Lower lobe of right lung (tissue), 2 donors: ENCODE measurements at regions not wholly inside any gene's neighbourhood (a gene's known extent, or its start where the extent isn't known, plus 50 kb on each side); places are given as distances from the start of the nearest gene placed in this dataset.

Experiments used
- ATAC-seq, 2 donors: fragments of 200-7000 bp; cut with Tn5 transposase; one replicate each; pipeline ENCODE4 v1.9.1; 2020 to 2022; ENCODE audit warnings: mild to moderate bottlenecking in 2 of 2, moderate library complexity in 2 of 2
- DNase-seq: peaks from one replicate; pipeline ENCODE4 v3.0.0-alpha.2; 2020
- H3K27ac ChIP-seq: fragments of 200-600 bp; one replicate; pipeline ENCODE4 v1.8.0; 2022
- H3K27me3 ChIP-seq: fragments of 200-600 bp; one replicate; pipeline ENCODE4 v1.8.0; 2022; ENCODE audit warnings: low read depth
- H3K36me3 ChIP-seq: fragments of 200-600 bp; one replicate; pipeline ENCODE4 v1.8.0; 2022; ENCODE audit warnings: mild to moderate bottlenecking
- H3K4me1 ChIP-seq: fragments of 200-600 bp; one replicate; pipeline ENCODE4 v1.8.0; 2022
- H3K4me3 ChIP-seq: fragments of 200-600 bp; one replicate; pipeline ENCODE4 v1.8.0; 2022; ENCODE audit warnings: mild to moderate bottlenecking
- H3K9me3 ChIP-seq: fragments of 200-600 bp; one replicate; pipeline ENCODE4 v1.8.0; 2022
- intact Hi-C: fragments of 100-400 bp; cut with DNase I; formaldehyde crosslinking; loops from one replicate; pipeline ENCODE4 v1.11.0; 2022
- TF ChIP-seq, protein P1 (sequence below): fragments of 200-600 bp; IDR thresholded peaks from one replicate; pipeline ENCODE4 v1.8.0; 2022; ENCODE audit warnings: antibody characterized with exemption, mild to moderate bottlenecking
- donor health status: DM: no; HTN: yes; CAD: no; lungs with severe emphysema.

DNA sequence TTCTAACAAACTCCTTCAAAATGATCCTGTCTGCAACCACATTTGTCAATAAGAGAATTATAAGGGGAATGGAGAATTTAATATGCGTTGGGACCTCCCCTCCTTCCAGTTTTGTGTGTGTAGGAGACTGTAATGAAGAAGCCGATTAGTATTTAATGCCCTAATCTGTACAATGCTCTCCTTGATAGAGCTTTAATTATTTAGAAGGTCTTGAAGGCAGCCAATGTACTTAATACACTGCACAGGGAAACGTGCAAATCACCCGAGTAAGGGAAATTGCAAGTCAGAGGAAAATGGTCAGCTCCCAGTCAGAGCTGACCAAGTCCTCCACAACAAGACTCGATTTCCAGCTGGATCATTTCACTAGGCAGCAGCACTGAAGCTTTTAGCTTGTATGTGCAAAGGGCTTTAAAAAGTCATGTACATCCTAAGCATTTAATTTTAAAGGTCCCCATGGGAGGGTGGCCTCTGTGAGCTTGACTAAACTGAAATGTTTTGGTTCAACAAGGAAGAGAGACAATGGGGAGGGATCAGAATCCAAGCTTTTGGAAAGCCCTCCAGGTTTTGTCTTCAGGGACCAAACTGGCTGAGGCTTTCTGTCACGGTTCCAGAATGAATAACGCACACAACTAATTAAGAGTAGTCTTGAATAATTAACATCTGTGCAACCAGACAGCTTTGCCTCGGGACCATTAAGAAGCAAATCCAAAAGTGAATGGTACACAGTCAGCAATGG lies 159.8 kb upstream of the MITF start:
- intact Hi-C loops, result no loop called here
- no peaks in the 10 kb centered on the region for H3K4me1 ChIP-seq
- H3K4me3 ChIP-seq, result no peak overlapping the region
- DNase-seq, result no peak
- no peaks in the 10 kb centered on the region for H3K27me3 ChIP-seq
- no peak for ATAC-seq
- no peaks in the 10 kb centered on the region for H3K36me3 ChIP-seq
- H3K9me3 ChIP-seq, result no peaks in the 10 kb centered on the region
- TF ChIP-seq, protein P1, sequence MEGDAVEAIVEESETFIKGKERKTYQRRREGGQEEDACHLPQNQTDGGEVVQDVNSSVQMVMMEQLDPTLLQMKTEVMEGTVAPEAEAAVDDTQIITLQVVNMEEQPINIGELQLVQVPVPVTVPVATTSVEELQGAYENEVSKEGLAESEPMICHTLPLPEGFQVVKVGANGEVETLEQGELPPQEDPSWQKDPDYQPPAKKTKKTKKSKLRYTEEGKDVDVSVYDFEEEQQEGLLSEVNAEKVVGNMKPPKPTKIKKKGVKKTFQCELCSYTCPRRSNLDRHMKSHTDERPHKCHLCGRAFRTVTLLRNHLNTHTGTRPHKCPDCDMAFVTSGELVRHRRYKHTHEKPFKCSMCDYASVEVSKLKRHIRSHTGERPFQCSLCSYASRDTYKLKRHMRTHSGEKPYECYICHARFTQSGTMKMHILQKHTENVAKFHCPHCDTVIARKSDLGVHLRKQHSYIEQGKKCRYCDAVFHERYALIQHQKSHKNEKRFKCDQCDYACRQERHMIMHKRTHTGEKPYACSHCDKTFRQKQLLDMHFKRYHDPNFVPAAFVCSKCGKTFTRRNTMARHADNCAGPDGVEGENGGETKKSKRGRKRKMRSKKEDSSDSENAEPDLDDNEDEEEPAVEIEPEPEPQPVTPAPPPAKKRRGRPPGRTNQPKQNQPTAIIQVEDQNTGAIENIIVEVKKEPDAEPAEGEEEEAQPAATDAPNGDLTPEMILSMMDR, result no peak
- no peak overlapping the region for H3K27ac ChIP-seq

DNA sequence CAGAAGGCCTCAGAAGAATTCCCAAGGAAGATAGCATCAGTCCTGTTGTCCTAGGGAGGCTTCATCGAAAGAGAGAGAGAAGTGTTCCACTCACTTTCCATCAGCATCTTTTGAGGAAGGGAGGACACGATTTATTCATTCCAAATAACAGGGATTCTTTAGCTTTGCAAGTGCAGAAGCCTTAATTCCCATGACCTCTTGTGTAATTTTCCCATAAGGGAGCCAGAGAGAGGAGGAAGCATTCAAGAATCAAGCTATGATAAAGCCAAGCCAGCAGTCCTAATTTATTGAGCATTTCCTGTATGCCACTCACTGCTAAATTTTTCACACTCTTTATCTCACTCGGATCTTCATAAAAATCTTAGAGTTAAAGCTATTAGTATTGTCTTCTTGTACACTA lies 169.7 kb upstream of the MITF start:
- no peaks in the 10 kb centered on the region for H3K36me3 ChIP-seq
- no peak overlapping the region for H3K27ac ChIP-seq
- ATAC-seq (no peak), DNase-seq (no peak)
- TF ChIP-seq, protein P1, result no peak
- no peaks in the 10 kb centered on the region for H3K9me3 ChIP-seq
- intact Hi-C loops, result no loop called here
- no peaks in the 10 kb centered on the region for H3K27me3 ChIP-seq
- no peaks in the 10 kb centered on the region for H3K4me1 ChIP-seq
- H3K4me3 ChIP-seq, result no peak overlapping the region

DNA sequence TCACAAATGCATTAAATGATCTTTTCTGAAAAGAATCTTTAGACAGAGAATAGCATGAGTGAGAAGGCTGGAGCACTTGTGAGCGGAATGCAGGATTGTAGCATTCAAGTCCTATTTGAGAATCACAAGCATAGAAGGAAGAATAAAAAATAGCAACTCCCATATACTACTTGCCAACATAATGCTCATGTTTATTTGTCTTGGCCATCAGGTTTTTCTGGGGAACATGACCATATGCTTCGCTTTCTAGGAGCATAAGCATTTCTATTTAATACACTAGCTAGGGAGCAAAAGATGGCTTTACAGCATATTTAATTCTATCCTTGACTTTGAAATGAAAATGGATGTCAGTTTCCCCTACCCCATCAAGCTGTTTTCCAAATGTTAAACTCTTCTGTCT lies 170.3 kb upstream of the MITF start:
- intact Hi-C loops, result no loop called here
- DNase-seq (no peak), ATAC-seq (no peak)
- TF ChIP-seq, protein P1, result no peak
- no peaks in the 10 kb centered on the region for H3K4me1 ChIP-seq
- no peaks in the 10 kb centered on the region for H3K27me3 ChIP-seq
- no peak overlapping the region for H3K27ac ChIP-seq
- no peaks in the 10 kb centered on the region for H3K9me3 ChIP-seq
- H3K36me3 ChIP-seq, result no peaks in the 10 kb centered on the region
- no peak overlapping the region for H3K4me3 ChIP-seq

DNA sequence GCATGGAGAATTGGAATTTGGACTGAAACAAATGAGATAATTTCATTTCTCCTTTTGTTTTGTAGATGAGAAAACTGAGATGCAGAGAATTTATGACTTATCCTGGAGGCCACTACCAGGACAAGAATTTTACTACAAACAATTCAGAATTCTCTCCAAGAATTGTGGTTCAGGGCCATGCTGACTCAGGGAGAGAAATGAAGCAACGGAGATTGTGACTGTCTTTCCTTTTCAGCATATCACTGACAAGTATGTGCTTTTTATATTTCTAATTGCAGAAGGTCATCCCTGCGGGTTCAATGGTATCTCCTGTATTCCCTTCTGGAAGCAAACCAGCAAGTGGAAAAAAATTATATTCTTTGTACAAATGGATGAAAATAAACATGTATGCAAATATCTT lies 170.8 kb upstream of the MITF start:
- intact Hi-C loops, result no loop called here
- Histone ChIP-seq H3K27me3 (no peaks in the 10 kb centered on the region), H3K4me3 (no peak overlapping the region), H3K4me1 (no peaks in the 10 kb centered on the region), H3K36me3 (no peaks in the 10 kb centered on the region), H3K27ac (no peak overlapping the region), H3K9me3 (no peaks in the 10 kb centered on the region)
- ATAC-seq (no peak), DNase-seq (no peak)
- TF ChIP-seq, protein P1, result no peak

DNA sequence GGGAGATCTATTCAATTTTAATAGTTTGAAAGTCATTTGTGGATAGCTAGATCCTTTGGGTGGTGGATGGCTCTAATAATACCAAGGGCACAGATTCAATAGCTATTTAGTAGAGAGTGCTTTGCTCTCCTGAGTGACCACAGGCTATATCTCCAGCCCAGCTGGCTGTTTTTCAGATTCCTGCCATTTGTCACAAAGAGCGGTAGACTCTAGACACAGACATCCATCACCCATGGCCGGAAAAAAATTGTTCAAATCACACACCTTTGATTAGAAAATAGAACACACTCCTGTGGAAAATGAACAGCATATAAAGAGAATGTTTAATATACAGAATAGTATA lies 171.6 kb upstream of the MITF start:
- intact Hi-C loops, result no loop called here
- no peaks in the 10 kb centered on the region for H3K4me1 ChIP-seq
- TF ChIP-seq, protein P1, result no peak
- H3K36me3 ChIP-seq, result no peaks in the 10 kb centered on the region
- ATAC-seq (no peak), DNase-seq (no peak)
- H3K27ac ChIP-seq, result no peak overlapping the region
- H3K4me3 ChIP-seq, result no peak overlapping the region
- no peaks in the 10 kb centered on the region for H3K27me3 ChIP-seq
- H3K9me3 ChIP-seq, result no peaks in the 10 kb centered on the region
